8988T (cell line): ENCODE measurements at regions not wholly inside any gene's neighbourhood (a gene's known extent, or its start where the extent isn't known, plus 50 kb on each side); places are given as distances from the start of the nearest gene placed in this dataset.

Experiments
- DNase-seq: peaks from one replicate; pipeline ENCODE4 v3.0.0; 2011

- DNase-seq = no peak
Measured at GRCh38 chr18:66826211-66826610, 222.3 kb upstream of the CDH19 start.

GRCh38 chr18:66825347-66825746 is 221.5 kb upstream of the CDH19 start:
- no peak for DNase-seq

- DNase-seq = no peak
Measured at GRCh38 chr18:66819235-66819634, 215.3 kb upstream of the CDH19 start.

GRCh38 chr18:66813138-66813537 is 209.2 kb upstream of the CDH19 start:
- no peak for DNase-seq

GRCh38 chr18:66795051-66795450 is 191.2 kb upstream of the CDH19 start:
- DNase-seq = no peak

GRCh38 chr18:66792466-66792865 is 188.6 kb upstream of the CDH19 start:
- no peak for DNase-seq

GRCh38 chr18:66780609-66781008 is 176.7 kb upstream of the CDH19 start:
- DNase-seq = no peak

GRCh38 chr18:66778048-66778447 is 174.2 kb upstream of the CDH19 start:
- no peak for DNase-seq

- DNase-seq = no peak
Measured at GRCh38 chr18:66769375-66769774, 165.5 kb upstream of the CDH19 start.

GRCh38 chr18:66764230-66764629 is 160.3 kb upstream of the CDH19 start:
- DNase-seq = no peak

GRCh38 chr18:66761166-66761565 is 157.3 kb upstream of the CDH19 start:
- no peak for DNase-seq

GRCh38 chr18:66760559-66760958 is 156.7 kb upstream of the CDH19 start:
- DNase-seq = no peak

- no peak for DNase-seq
Measured at GRCh38 chr18:66759050-66759828, 155.3 kb upstream of the CDH19 start.

- DNase-seq = no peak
Measured at GRCh38 chr18:66757946-66758345, 154.1 kb upstream of the CDH19 start.

GRCh38 chr18:66754335-66754734 is 150.4 kb upstream of the CDH19 start:
- DNase-seq = no peak

- no peak for DNase-seq
Measured at GRCh38 chr18:66752733-66753132, 148.8 kb upstream of the CDH19 start.

- DNase-seq = no peak
Measured at GRCh38 chr18:66749481-66750035, 145.7 kb upstream of the CDH19 start.

- DNase-seq = no peak
Measured at GRCh38 chr18:66749030-66749429, 145.1 kb upstream of the CDH19 start.

GRCh38 chr18:66742832-66743231 is 138.9 kb upstream of the CDH19 start:
- DNase-seq = no peak

GRCh38 chr18:66735933-66736332 is 132.0 kb upstream of the CDH19 start:
- DNase-seq = no peak

- DNase-seq = no peak
Measured at GRCh38 chr18:66734451-66734850, 130.6 kb upstream of the CDH19 start.

GRCh38 chr18:66731890-66732289 is 128.0 kb upstream of the CDH19 start:
- no peak for DNase-seq

GRCh38 chr18:66729442-66730239 is 125.8 kb upstream of the CDH19 start:
- no peak for DNase-seq

- no peak for DNase-seq
Measured at GRCh38 chr18:66728951-66729350, 125.1 kb upstream of the CDH19 start.
